ENCODE measurements at regions not wholly inside any gene's neighbourhood (a gene's known extent, or its start where the extent isn't known, plus 50 kb on each side); places are given as distances from the start of the nearest gene placed in this dataset.

- H2AFZ ChIP-seq: no peak overlapping the region
- no peaks in the 10 kb centered on the region for H3K79me2 ChIP-seq
- no peak overlapping the region for H3K9ac ChIP-seq
- H3K36me3 ChIP-seq (ENCODE audit: control insufficient read depth, insufficient read depth, low read length): no peaks in the 10 kb centered on the region
- H3K4me2 ChIP-seq (ENCODE audit: low read length): no peak overlapping the region
- no peak overlapping the region for H3K4me3 ChIP-seq (ENCODE audit: low read depth, low read length)
- no peak for TF ChIP-seq CTCF (IDR thresholded peaks at IDR 0.05)
- no peaks in the 10 kb centered on the region for H3K4me1 ChIP-seq
- H3K27ac ChIP-seq: no peak overlapping the region
- no peaks in the 10 kb centered on the region for H3K27me3 ChIP-seq (ENCODE audit: control insufficient read depth, insufficient read depth, low read length)
- H3K9me3 ChIP-seq (ENCODE audit: control insufficient read depth, low read length): no peaks in the 10 kb centered on the region
Observed at GRCh38 chr2:118710481-118710880, 137.0 kb downstream of the EN1 start.

GRCh38 chr2:118709786-118710185, 137.7 kb downstream of the EN1 start:
- no peak for TF ChIP-seq CTCF (IDR thresholded peaks at IDR 0.05)
- Histone ChIP-seq H3K4me1 (no peaks in the 10 kb centered on the region), H3K4me3 (ENCODE audit: low read depth, low read length) (no peak overlapping the region), H3K9ac (no peak overlapping the region), H3K9me3 (ENCODE audit: control insufficient read depth, low read length) (no peaks in the 10 kb centered on the region), H3K4me2 (ENCODE audit: low read length) (no peak overlapping the region), H3K27me3 (ENCODE audit: control insufficient read depth, insufficient read depth, low read length) (no peaks in the 10 kb centered on the region), H3K27ac (no peak overlapping the region), H2AFZ (no peak overlapping the region), H3K79me2 (no peaks in the 10 kb centered on the region), H3K36me3 (ENCODE audit: control insufficient read depth, insufficient read depth, low read length) (no peaks in the 10 kb centered on the region)

- Histone ChIP-seq H3K4me2 (ENCODE audit: low read length) (no peak overlapping the region), H2AFZ (no peak overlapping the region), H3K4me3 (ENCODE audit: low read depth, low read length) (no peak overlapping the region), H3K9me3 (ENCODE audit: control insufficient read depth, low read length) (no peaks in the 10 kb centered on the region), H3K36me3 (ENCODE audit: control insufficient read depth, insufficient read depth, low read length) (no peaks in the 10 kb centered on the region), H3K27ac (no peak overlapping the region), H3K9ac (no peak overlapping the region), H3K4me1 (no peaks in the 10 kb centered on the region), H3K79me2 (no peaks in the 10 kb centered on the region), H3K27me3 (ENCODE audit: control insufficient read depth, insufficient read depth, low read length) (no peaks in the 10 kb centered on the region)
- no peak for TF ChIP-seq CTCF (IDR thresholded peaks at IDR 0.05)
Observed at GRCh38 chr2:118706844-118707243, 140.6 kb downstream of the EN1 start.

GRCh38 chr2:118706371-118706770, 141.1 kb downstream of the EN1 start:
- Histone ChIP-seq H3K27ac (no peak overlapping the region), H2AFZ (no peak overlapping the region), H3K4me1 (no peaks in the 10 kb centered on the region), H3K4me3 (ENCODE audit: low read depth, low read length) (no peak overlapping the region), H3K9ac (no peak overlapping the region), H3K9me3 (ENCODE audit: control insufficient read depth, low read length) (no peaks in the 10 kb centered on the region), H3K4me2 (ENCODE audit: low read length) (no peak overlapping the region), H3K27me3 (ENCODE audit: control insufficient read depth, insufficient read depth, low read length) (no peaks in the 10 kb centered on the region), H3K79me2 (no peaks in the 10 kb centered on the region), H3K36me3 (ENCODE audit: control insufficient read depth, insufficient read depth, low read length) (no peaks in the 10 kb centered on the region)
- no peak for TF ChIP-seq CTCF (IDR thresholded peaks at IDR 0.05)

GRCh38 chr2:118705032-118705431, 142.4 kb downstream of the EN1 start:
- no peak overlapping the region for H3K27ac ChIP-seq
- no peaks in the 10 kb centered on the region for H3K36me3 ChIP-seq (ENCODE audit: control insufficient read depth, insufficient read depth, low read length)
- no peaks in the 10 kb centered on the region for H3K4me1 ChIP-seq
- no peak overlapping the region for H2AFZ ChIP-seq
- no peak overlapping the region for H3K9ac ChIP-seq
- no peak overlapping the region for H3K4me2 ChIP-seq (ENCODE audit: low read length)
- H3K79me2 ChIP-seq: no peaks in the 10 kb centered on the region
- H3K9me3 ChIP-seq (ENCODE audit: control insufficient read depth, low read length): no peaks in the 10 kb centered on the region
- no peaks in the 10 kb centered on the region for H3K27me3 ChIP-seq (ENCODE audit: control insufficient read depth, insufficient read depth, low read length)
- TF ChIP-seq CTCF (IDR thresholded peaks at IDR 0.05): no peak
- H3K4me3 ChIP-seq (ENCODE audit: low read depth, low read length): no peak overlapping the region

All from parathyroid adenoma (tissue), 2 donors.